ENCODE measurements at regions not wholly inside any gene's neighbourhood (a gene's known extent, or its start where the extent isn't known, plus 50 kb on each side); places are given as distances from the start of the nearest gene placed in this dataset.
"Not testable (repeated sequence)": the region's sequence is repeated elsewhere in the genome, so short reads cannot be mapped to it uniquely, and the experiment has no call there.

- DNase-seq (ENCODE audit: low read depth): no peak
Observed at GRCh38 chr4:19230906-19231545, 1020.7 kb upstream of the SLIT2 start.

- no peak for DNase-seq (ENCODE audit: low read depth)
Observed at GRCh38 chr4:19227701-19228100, 1024.0 kb upstream of the SLIT2 start.

DNA sequence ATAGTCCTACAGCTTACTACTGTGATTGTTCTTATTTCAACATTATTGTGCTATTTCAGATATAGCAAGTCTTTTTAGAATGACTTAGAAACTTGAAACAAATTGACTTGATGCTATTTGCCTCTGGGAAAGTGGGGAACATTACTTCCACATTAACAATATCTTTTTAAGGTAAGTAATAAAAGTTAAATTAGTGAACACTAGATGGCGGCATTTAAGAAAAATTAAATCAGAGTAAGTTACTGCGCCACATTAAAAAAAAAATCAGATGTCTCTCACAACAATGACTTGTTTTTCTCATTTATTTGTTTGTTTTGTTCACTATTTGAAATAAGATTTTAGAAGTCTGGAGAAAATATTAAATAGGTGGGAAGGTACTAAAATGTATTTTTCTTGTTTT is 1026.9 kb upstream of the SLIT2 start:
- DNase-seq (ENCODE audit: low read depth): no peak

DNA sequence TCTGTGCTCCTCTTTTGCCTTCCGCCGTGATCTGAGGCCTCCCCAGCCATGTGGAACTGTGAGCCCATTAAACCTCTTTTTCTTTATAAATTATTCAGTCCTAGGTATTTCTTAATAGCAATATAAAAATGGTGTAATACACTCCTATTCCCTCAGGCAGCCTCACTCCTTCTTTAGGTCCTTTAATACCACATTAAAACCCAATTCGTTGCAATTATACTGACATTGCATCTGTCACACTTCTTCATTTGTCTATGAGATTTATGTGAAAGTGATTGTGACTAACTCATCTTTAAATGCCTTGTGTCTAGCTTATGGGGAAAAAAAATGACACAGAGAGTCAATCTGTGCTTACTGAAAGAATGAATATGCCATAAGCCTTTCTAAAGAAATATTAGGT is 1035.2 kb upstream of the SLIT2 start:
- DNase-seq (ENCODE audit: low read depth): no peak

DNA sequence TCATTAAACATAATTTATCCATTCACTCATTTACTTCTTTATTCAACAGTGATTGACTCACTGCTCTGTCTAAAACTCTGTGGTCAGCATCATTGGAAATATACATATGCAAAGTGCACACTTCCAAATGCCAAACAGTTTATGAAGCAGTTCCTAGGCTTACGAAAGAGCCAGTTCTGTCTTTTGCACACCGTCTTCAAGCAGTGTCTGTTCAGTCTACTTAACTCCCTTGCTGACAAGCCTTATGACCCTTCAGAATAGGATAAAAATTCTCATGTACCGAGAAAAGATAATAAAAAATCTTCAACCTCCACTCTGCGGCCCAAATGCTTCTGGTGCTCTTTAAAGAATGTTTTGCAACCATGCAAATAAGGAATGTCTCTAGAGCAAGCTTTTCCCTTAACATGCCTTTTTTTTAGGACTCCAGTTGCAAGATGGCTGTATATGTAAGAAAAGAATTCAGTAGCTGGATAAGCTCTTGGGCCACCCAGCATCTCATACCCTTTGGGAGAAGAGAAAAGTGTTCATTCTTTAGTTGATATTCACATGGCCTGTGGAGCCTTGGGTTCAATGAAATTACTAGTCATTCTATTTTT is 1037.0 kb upstream of the SLIT2 start:
- DNase-seq (ENCODE audit: low read depth): no peak

DNA sequence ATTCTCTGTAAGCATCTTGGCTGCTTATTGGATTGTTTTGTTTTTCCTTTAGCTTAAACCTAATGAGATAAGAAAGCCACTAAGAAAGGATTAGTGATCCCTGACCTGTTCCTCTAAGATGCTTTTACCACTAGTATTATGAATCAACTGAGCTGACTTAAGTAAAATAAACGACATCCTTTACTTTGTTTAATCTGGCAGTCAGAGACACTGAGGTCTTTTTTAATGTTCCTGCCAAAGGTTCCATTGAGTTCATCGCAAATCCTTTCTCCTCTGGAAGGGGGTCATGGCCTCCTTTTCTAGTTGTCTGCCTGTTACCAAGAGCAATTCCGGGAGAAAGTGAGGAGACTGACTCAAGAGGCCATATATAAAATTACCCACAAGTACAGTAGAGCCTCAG is 1038.3 kb upstream of the SLIT2 start:
- DNase-seq (ENCODE audit: low read depth): no peak

- DNase-seq (ENCODE audit: low read depth): no peak
Observed at GRCh38 chr4:19205853-19206252, 1045.9 kb upstream of the SLIT2 start.

DNA sequence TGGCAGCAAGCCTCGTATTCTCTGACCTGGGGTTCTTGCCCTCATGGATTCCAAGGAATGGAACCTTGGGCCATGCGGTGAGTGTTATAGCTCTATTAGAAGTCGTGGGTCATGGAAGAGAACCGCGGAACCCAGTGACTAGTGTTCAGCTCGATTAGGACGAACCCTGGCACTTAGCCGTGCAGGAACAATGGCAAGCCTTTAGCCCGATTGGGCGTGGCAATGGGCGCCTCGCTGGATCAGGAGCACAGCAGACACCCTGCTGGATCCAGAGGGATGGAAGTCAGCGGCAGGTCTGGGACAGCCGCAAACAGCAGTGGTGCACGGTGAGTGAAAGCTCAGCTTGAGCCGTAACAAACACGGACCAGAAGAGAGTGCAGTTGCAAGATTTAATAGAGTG is 1053.9 kb upstream of the SLIT2 start:
- DNase-seq (ENCODE audit: low read depth): not testable (repeated sequence)

DNA sequence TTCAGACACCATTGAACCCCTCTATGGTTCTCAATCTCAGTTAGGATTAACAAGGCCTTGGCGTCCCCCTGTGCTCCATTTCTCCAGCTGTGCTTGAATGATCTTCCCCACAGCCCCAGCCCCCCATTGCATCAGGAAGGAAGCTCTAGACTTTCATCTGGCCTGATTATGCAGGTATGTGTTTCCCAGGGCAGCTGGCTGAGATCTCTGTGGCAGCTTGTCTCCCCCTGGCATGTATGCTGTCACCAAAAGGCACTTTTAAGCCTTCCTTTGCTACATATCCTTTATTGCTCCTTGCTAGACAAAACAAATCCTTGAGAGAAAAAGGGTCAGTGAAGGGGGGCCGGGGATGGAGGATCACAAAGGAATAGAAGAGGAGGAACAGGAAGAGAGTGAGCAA is 1056.0 kb upstream of the SLIT2 start:
- no peak for DNase-seq (ENCODE audit: low read depth)

DNA sequence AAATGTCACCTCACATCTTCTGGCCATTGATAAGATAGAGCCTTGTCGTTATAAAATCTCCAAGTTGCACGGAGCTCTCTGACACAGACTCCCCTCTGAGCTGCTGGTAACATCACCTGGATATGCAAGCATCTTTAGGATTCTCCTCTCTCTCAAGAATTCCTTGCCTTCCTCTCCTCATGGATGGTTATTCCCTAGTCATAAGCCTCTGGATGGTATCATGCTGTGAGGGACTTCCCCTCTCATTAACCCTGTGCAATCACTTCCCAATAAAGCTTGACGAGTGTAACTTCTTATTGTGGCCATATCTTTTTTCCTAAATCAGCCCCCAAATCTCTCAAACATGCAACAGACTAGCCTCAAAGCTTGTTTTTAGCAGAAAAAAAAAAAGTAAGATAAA is 1057.0 kb upstream of the SLIT2 start:
- no peak for DNase-seq (ENCODE audit: low read depth)

GRCh38 chr4:19193274-19193981 is 1058.3 kb upstream of the SLIT2 start:
- no peak for DNase-seq (ENCODE audit: low read depth)

DNA sequence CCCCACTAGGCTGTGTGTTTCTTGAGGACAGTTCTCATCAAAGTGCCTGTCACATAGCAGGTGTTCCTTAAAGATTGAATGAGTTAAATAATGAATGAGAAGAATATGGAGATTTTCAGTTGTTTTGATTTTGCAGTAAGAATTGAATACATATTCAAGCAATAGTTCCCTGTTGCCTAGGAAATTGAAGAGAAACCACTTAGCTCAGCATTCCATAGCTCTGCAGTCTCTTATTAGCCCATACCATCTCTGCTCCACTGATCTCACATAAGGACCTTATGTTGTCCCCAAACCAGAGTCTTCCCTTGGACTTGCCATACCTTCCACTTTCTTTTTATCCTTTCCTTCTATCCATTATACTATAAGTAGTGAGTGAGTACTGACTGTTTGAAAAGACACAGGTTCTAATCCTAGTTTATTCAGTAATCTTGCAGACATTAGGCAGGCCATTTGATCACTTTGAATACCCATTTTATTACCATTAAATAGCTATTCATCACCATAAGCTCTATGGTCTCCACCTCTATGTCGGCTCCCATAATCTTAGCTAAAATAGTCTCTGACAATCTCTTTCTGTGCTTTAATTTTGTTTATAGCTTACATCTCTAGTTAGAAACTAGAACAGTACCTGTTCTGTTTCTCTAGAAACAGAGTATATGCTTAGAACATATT is 1059.6 kb upstream of the SLIT2 start:
- DNase-seq (ENCODE audit: low read depth): no peak

DNA sequence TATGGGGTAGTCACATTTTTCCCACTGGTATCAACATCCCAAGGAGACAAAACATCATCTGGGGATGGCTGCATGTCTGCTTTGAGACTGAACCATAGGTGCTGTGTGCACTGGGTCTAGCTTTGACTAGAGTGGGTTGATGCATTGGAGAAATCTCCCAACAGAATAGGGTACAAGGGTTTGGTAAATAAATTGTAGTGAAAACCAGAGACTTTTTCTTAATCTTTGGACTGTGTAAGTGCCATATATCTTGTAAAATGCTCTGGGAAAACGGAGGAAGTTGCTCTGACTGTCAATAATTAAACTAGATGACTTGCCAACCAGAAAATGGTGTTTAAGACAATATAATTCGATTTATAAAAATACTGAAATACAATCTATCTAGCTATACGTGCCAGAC is 1064.0 kb upstream of the SLIT2 start:
- no peak for DNase-seq (ENCODE audit: low read depth)

- no peak for DNase-seq (ENCODE audit: low read depth)
Observed at GRCh38 chr4:19187096-19187495, 1064.6 kb upstream of the SLIT2 start.

GRCh38 chr4:19181631-19182030 is 1070.1 kb upstream of the SLIT2 start:
- not testable (repeated sequence) for DNase-seq (ENCODE audit: low read depth)

DNA sequence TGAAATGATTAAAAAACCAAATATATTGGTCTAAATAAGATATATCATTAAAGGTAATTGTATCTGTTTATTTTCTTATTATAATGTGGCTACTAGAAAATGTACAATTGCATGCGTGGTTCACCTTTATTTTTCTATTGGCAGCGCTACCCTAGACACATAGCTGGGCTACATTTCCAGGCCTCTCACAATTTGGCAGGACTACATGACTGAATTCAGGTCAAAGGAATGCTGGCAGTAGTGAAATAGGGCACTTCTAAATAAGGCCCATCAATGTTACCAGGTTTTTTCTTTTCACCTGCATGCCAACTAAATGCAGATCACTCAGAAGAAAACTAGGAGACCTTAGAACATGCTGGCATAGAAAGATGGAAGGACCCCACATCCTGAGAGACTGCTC is 1072.9 kb upstream of the SLIT2 start:
- no peak for DNase-seq (ENCODE audit: low read depth)

DNA sequence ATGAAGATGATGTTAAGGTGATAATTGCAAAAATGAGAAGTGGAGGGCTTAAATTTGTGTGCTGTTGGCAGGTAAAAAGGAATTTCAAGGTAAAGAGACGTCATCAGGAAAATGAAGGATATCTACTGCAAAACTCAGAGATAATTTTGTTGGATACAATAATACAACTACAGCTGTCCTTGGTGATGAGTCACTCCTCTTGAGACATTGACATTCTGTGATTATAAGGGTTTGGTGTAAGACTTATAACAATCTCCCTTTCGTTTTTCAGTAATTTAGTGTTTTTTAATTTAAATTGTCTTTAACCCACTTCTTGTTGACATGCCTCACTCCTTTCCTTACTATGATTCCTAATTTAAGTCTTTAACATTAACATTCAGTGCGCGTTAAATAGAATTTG is 1074.1 kb upstream of the SLIT2 start:
- DNase-seq (ENCODE audit: low read depth): no peak

DNA sequence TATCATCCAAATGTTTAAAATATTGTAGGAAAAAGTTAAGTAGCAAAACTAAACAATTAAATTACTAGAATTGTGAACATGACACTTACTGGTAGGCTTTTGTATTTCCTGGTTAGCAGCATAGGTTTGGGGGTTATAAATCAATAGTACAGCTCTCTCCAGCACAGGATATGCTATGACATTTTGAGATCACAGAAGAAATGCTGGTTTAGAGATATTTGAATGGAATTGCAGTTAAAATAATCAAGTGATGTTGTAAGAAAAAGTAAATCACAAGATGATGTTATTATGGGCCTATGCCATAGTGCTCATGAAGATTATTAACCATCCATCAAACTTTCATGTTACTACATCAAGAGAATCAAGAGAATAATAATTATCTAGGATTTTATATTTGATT is 1079.9 kb upstream of the SLIT2 start:
- no peak for DNase-seq (ENCODE audit: low read depth)

DNA sequence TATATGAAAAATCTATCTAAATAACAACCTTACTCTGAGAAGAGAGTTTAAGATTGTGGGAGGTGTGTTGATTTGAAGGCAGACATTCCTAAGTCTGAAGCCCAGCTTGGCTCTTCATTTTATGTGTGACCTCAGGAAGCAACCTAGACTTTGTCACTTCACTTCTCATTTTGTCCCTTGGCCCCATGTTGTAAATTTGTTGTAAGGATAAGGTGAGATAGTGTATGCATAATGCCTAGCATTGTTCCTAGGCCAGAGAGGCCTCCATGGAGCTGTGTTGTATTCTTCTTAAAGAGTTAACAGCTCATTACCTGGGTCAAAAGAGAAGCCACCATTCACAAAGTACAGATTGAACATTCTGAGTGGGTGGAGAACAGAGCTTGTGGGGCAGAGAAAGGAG is 1084.4 kb upstream of the SLIT2 start:
- no peak for DNase-seq (ENCODE audit: low read depth)

GRCh38 chr4:19164334-19164733 is 1087.4 kb upstream of the SLIT2 start:
- no peak for DNase-seq (ENCODE audit: low read depth)

- no peak for DNase-seq (ENCODE audit: low read depth)
Observed at GRCh38 chr4:19159874-19160273, 1091.8 kb upstream of the SLIT2 start.

DNA sequence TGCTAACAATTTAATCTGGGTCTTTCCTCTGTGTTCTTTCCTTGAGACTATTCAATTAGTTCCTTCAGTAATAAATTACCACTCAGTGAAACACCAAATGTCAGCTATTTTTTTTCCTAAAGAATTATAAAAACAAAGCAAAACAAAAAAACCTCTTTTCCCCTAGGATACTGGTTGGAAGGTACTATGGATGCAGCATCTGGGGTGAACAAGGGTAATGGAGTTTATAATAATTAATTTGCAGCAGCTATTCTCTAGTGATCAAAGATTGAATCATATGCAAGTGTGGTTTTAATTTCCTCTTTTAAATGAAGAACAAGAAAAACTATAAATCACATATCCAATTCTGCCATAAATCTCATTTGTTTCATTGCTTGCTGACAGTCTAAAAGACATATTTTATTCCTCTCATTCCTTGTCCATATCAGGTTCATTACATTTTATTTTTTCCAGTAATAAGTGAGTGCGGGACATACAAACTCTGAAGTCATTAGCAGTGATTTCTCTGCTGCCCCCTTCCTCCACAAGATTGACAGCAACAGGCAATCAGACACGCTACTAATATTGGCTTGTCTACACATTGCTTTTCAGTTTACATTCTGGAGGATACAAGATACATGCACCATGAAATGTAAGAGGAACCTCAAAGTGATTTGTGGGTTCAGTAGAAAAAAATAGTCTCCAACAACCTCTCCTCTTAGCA is 1093.4 kb upstream of the SLIT2 start:
- no peak for DNase-seq (ENCODE audit: low read depth)

GRCh38 chr4:19156786-19157185 is 1094.9 kb upstream of the SLIT2 start:
- DNase-seq (ENCODE audit: low read depth): no peak
